ENCODE measurements at regions not wholly inside any gene's neighbourhood (a gene's known extent, or its start where the extent isn't known, plus 50 kb on each side); places are given as distances from the start of the nearest gene placed in this dataset.

GRCh38 chr11:20277014-20277413, 86.5 kb upstream of the HTATIP2 start:
- Histone ChIP-seq H3K27ac (ENCODE audit: low read depth, low read length, poor library complexity, severe bottlenecking) (no peak overlapping the region), H3K36me3 (ENCODE audit: insufficient read depth, low read length) (no peaks in the 10 kb centered on the region), H3K9me3 (ENCODE audit: low read length) (no peaks in the 10 kb centered on the region), H3K79me2 (ENCODE audit: insufficient read depth, low read depth, low read length) (no peaks in the 10 kb centered on the region), H3K4me3 (ENCODE audit: low read depth, low read length, poor library complexity, severe bottlenecking) (no peak overlapping the region), H4K20me1 (ENCODE audit: insufficient read depth, low read length) (no peaks in the 10 kb centered on the region), H3K4me2 (ENCODE audit: low read length) (no peak overlapping the region), H2AFZ (ENCODE audit: low read length) (no peak overlapping the region), H3K9me2 (ENCODE audit: insufficient read depth, low read length) (no peaks in the 10 kb centered on the region), H3K4me1 (ENCODE audit: insufficient read depth, low read length, poor library complexity, severe bottlenecking) (no peaks in the 10 kb centered on the region)
- TF ChIP-seq CTCF (conservative IDR thresholded peaks at IDR 0.05; ENCODE audit: low read length) (no peak), EZH2phosphoT487 (IDR thresholded peaks at IDR 0.05; ENCODE audit: borderline replicate concordance, low read depth, low read length) (no peak)
- intact Hi-C loops (cut with micrococcal nuclease; ENCODE audit: unreplicated experiment), result no loop called here
- ChIA-PET POLR2A (no interaction called here), CTCF (ENCODE audit: unreplicated experiment) (no interaction called here)
- DNase-seq (ENCODE audit: low spot score), result no peak
- no TSS peak for BruUV-seq (replicated peaks)

- H3K27ac ChIP-seq (ENCODE audit: low read depth, low read length, poor library complexity, severe bottlenecking), result no peak overlapping the region
- intact Hi-C loops (cut with micrococcal nuclease; ENCODE audit: unreplicated experiment), result no loop called here
- H3K9me2 ChIP-seq (ENCODE audit: insufficient read depth, low read length), result no peaks in the 10 kb centered on the region
- no peak overlapping the region for H3K4me2 ChIP-seq (ENCODE audit: low read length)
- BruUV-seq (replicated peaks), result no TSS peak
- H2AFZ ChIP-seq (ENCODE audit: low read length), result no peak overlapping the region
- no peak for DNase-seq (ENCODE audit: low spot score)
- POLR2A ChIA-PET, result no interaction called here
- no peaks in the 10 kb centered on the region for H3K36me3 ChIP-seq (ENCODE audit: insufficient read depth, low read length)
- no peaks in the 10 kb centered on the region for H4K20me1 ChIP-seq (ENCODE audit: insufficient read depth, low read length)
- CTCF ChIA-PET (ENCODE audit: unreplicated experiment), result no interaction called here
- no peaks in the 10 kb centered on the region for H3K79me2 ChIP-seq (ENCODE audit: insufficient read depth, low read depth, low read length)
- H3K4me1 ChIP-seq (ENCODE audit: insufficient read depth, low read length, poor library complexity, severe bottlenecking), result no peaks in the 10 kb centered on the region
- TF ChIP-seq CTCF (conservative IDR thresholded peaks at IDR 0.05; ENCODE audit: low read length) (no peak), EZH2phosphoT487 (IDR thresholded peaks at IDR 0.05; ENCODE audit: borderline replicate concordance, low read depth, low read length) (no peak)
- H3K9me3 ChIP-seq (ENCODE audit: low read length), result no peaks in the 10 kb centered on the region
- no peak overlapping the region for H3K4me3 ChIP-seq (ENCODE audit: low read depth, low read length, poor library complexity, severe bottlenecking)
Observed at GRCh38 chr11:20275987-20276965, 87.2 kb upstream of the HTATIP2 start.

GRCh38 chr11:20274031-20274430, 89.5 kb upstream of the HTATIP2 start:
- CTCF ChIA-PET (ENCODE audit: unreplicated experiment), result no interaction called here
- H3K4me3 ChIP-seq (ENCODE audit: low read depth, low read length, poor library complexity, severe bottlenecking), result no peak overlapping the region
- POLR2A ChIA-PET, result no interaction called here
- intact Hi-C loops (cut with micrococcal nuclease; ENCODE audit: unreplicated experiment), result no loop called here
- no peak overlapping the region for H3K4me2 ChIP-seq (ENCODE audit: low read length)
- no peaks in the 10 kb centered on the region for H3K9me2 ChIP-seq (ENCODE audit: insufficient read depth, low read length)
- H3K79me2 ChIP-seq (ENCODE audit: insufficient read depth, low read depth, low read length), result no peaks in the 10 kb centered on the region
- H2AFZ ChIP-seq (ENCODE audit: low read length), result no peak overlapping the region
- BruUV-seq (replicated peaks), result no TSS peak
- no peaks in the 10 kb centered on the region for H4K20me1 ChIP-seq (ENCODE audit: insufficient read depth, low read length)
- DNase-seq (ENCODE audit: low spot score), result no peak
- no peaks in the 10 kb centered on the region for H3K4me1 ChIP-seq (ENCODE audit: insufficient read depth, low read length, poor library complexity, severe bottlenecking)
- H3K9me3 ChIP-seq (ENCODE audit: low read length), result no peaks in the 10 kb centered on the region
- no peak overlapping the region for H3K27ac ChIP-seq (ENCODE audit: low read depth, low read length, poor library complexity, severe bottlenecking)
- TF ChIP-seq EZH2phosphoT487 (IDR thresholded peaks at IDR 0.05; ENCODE audit: borderline replicate concordance, low read depth, low read length), result no peak
- TF ChIP-seq CTCF (conservative IDR thresholded peaks at IDR 0.05; ENCODE audit: low read length), result no peak
- H3K36me3 ChIP-seq (ENCODE audit: insufficient read depth, low read length), result no peaks in the 10 kb centered on the region

All from OCI-LY7 (cell line).